Choroid plexus epithelial cell (primary cell): ENCODE measurements at regions not wholly inside any gene's neighbourhood (a gene's known extent, or its start where the extent isn't known, plus 50 kb on each side); places are given as distances from the start of the nearest gene placed in this dataset.

ENCODE experiments used
- DNase-seq: peaks from one replicate; pipeline ENCODE4 v3.0.0-alpha.2; 2010; ENCODE audit warnings: low read depth
- H3K4me3 ChIP-seq: 2 replicates; pipeline ENCODE4 v1.5.1; 2011; ENCODE audit warnings: low read depth, mild to moderate bottlenecking, control low read depth, low read length, moderate library complexity
- TF ChIP-seq, protein P1 (sequence below): conservative IDR thresholded peaks from 2 replicates; pipeline ENCODE4 v1.5.1; 2011; ENCODE audit warnings: low read depth, mild to moderate bottlenecking, control low read depth, inconsistent platforms, low read length, moderate library complexity

DNA sequence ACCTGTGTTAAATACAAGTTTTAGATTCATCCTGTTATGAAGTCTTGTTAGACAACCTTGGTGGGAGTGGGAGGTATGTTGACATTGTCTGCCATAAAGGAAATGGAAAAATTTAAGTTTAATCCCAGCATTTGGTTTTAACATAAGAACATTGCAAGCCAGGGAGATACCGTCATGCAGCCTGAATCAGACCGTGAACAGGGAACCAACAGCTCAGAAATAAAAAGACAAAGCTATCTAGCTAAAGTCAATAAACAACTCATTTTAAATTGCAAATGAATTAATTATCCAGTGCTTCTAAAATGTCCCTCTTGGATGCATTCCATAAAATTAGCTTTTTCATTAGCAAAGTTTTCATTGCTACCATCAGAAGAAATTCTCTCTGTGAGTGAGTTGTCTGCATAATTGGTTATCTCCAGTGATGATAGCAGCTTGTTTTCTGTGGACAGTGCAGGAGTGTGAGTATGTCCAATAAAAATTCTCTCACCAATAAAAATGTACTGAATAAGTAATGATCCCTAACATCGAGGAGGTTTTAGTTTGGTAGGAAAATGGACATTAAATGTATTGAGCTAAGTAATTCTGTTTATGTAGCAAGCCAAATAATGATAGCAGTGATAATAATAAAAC lies 170.6 kb upstream of the TMTC4 start:
- DNase-seq, result no peak
- no peak overlapping the region for H3K4me3 ChIP-seq
- TF ChIP-seq, protein P1, sequence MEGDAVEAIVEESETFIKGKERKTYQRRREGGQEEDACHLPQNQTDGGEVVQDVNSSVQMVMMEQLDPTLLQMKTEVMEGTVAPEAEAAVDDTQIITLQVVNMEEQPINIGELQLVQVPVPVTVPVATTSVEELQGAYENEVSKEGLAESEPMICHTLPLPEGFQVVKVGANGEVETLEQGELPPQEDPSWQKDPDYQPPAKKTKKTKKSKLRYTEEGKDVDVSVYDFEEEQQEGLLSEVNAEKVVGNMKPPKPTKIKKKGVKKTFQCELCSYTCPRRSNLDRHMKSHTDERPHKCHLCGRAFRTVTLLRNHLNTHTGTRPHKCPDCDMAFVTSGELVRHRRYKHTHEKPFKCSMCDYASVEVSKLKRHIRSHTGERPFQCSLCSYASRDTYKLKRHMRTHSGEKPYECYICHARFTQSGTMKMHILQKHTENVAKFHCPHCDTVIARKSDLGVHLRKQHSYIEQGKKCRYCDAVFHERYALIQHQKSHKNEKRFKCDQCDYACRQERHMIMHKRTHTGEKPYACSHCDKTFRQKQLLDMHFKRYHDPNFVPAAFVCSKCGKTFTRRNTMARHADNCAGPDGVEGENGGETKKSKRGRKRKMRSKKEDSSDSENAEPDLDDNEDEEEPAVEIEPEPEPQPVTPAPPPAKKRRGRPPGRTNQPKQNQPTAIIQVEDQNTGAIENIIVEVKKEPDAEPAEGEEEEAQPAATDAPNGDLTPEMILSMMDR, result no peak

DNA sequence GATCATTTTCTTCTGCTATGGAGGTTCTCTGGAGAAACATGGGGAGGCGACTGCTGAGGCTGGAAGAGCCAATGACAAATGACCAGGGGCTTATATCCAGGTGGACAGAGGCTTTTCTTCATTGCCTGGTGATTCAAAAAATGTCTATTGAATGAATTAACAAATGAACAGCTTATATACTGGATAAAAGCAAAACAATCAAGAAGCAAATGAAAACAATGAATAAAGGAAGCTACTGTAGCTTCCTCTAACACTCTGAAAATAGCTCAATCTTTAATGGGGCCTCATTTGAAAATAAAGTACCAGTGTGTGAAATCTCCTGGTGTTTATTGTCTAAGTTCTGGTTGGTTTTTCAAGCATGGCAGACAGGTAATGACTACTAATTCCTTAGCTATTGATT lies 167.5 kb upstream of the TMTC4 start:
- TF ChIP-seq, protein P1, result no peak
- DNase-seq, result no peak
- H3K4me3 ChIP-seq, result no peak overlapping the region

DNA sequence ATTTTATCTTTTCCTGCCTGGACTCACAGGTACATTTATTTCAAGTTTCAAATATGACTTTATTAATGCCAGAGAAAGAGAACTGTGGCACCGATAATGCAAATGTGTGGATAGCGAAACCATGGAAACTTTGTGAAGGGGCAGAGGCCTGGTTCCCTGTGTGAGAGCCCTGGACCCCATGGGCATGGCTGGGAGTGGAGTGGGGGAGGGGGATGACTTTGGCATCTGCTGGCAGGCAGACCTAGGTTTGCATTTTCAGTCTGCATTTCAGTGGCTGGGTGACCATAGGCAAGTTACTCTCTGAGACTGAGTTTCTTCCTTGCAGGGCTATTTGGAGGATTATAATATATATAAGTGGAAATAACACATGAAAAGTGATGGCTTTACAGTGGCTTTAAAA lies 163.8 kb upstream of the TMTC4 start:
- no peak for DNase-seq
- TF ChIP-seq, protein P1, result no peak
- H3K4me3 ChIP-seq, result no peak overlapping the region

DNA sequence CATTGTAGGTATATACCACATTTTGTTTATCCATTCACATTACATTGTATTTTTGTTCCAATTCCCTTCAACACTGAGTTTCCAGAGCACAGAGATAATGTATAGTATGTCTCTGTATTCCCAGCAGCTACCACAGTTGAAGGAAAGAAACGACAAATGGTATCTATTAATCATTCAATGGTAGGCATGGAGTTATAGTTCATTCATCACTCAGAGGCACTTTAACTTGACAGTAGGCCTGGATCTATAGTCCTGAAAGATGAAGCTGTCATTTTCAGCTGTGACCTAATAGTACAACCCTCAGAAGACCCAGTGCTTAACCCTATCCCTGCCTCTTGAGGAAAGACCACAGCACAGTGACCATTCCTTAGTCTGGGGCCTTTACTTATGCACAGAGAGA lies 163.0 kb upstream of the TMTC4 start:
- DNase-seq, result no peak
- TF ChIP-seq, protein P1, result no peak
- no peak overlapping the region for H3K4me3 ChIP-seq

DNA sequence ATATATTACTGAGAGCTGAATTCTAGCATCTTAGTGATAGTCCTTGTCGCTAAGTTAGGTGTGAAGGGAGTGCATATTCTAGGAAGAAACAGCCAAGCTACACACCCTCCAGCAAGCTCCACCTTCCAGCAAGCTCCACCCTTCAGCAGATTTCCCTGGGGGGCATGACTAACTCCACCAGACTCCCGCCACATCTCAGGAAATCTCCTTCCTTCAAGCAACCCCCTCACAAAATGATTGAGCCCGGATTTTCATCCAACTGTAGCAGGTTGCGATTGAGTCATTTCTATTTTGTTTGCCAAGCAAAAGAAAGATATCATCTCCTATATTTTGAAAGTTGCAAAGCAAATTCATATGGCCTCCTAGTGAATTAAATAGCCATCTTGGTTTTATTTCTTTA lies 162.1 kb upstream of the TMTC4 start:
- peak; percentile 47 for DNase-seq
- no peak overlapping the region for H3K4me3 ChIP-seq
- TF ChIP-seq, protein P1, result no peak

DNA sequence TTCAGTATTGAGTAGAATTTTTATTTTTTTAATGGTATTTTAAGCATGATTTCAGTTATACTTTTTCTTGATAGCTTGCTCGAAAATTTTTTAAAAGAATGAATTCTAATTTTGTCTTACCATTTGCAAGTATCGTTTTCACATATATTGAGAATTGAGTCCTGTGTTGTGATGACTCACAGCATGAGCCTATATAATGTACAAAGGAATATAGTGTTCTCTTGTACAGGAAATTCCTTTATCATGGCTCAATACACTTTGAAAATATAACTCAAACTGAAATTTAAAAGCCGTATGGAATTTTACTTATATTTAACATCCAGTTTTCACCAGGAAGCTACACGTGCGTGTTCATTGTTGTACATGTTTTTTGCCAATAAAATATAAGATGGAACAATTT lies 161.1 kb upstream of the TMTC4 start:
- TF ChIP-seq, protein P1, result no peak
- DNase-seq, result peak; percentile 29
- H3K4me3 ChIP-seq, result no peak overlapping the region

DNA sequence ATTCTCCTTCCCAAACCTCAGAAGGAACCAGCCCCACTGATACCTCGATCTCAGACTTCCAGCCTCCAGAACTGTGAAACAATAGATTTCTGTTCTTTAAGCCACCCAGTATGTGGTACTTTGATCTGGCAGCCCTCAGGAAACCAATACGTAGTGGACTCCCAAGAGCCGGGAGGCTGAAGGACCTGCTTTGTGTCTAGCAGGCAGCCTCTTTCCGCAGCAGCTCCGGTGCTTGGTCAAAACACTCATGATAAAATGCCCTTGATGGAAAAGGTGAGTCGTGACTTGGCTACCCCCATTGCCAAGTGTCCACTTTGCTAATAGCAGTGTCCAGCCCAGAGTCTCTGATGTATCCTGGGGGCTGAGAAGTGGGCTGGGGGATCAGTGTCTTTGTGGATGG lies 158.8 kb upstream of the TMTC4 start:
- TF ChIP-seq, protein P1, result no peak
- no peak for DNase-seq
- H3K4me3 ChIP-seq, result no peak overlapping the region
